Testis (tissue), 2 donors: ENCODE measurements at regions not wholly inside any gene's neighbourhood (a gene's known extent, or its start where the extent isn't known, plus 50 kb on each side); places are given as distances from the start of the nearest gene placed in this dataset.

Experiments used
- CTCF ChIP-seq, 3 experiments: fragments of 450-650 bp in 2 of 3; fragments of 200-600 bp in 1 of 3; sonication (generic) in 1 of 3; IDR thresholded peaks; one replicate each; pipeline ENCODE4 v1.5.1; 2016 to 2019; ENCODE audit warnings: antibody characterized with exemption in 3 of 3, mild to moderate bottlenecking in 2 of 3, moderate library complexity in 1 of 3
- POLR2A ChIP-seq: fragments of 450-650 bp; IDR thresholded peaks from one replicate; pipeline ENCODE4 v1.6.1; 2017; ENCODE audit warnings: antibody characterized with exemption, mild to moderate bottlenecking, moderate library complexity

DNA sequence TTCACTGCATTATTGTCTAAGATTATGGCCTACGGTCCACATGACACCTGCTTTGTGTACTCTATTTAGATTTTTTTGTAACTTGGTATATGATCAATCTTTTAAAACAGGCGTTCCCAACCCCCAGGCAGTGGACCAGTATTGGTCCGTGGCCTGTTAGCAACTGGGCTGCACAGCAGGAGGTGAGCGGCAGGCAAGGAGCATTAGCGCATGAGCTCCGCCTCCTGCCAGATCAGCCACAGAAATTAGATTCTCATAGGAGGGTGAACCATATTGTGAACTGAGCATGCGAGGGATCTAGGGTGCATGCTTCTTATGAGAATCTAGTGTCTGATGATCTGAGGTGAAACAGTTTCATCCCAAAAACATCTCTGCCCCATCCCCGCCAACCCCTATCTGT, 228.4 kb upstream of the NR5A2 start:
- TF ChIP-seq POLR2A (no peak), CTCF (IDR thresholded peaks at IDR 0.05) (no peak)
